ENCODE measurements at regions not wholly inside any gene's neighbourhood (a gene's known extent, or its start where the extent isn't known, plus 50 kb on each side); places are given as distances from the start of the nearest gene placed in this dataset.

DNA sequence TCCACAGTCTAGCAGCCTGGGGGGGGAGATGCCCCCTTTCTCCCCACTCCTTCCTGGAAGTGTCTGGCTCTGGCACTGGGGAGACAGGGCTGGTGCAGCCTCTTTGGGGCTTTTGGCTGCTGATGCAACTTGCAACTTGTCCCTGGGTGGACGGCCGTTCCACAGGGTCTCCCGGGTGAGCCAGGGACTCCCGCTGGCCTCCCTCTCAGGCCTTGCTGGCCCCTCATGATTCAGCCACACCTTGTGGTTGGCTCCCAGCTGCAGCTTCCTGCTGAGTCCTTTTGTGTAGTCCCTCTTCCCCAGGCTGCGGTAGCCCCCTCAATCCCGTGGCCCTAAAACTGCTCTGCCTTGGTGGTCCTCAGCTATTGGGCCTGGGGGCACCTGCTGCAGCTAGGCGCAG, 283.5 kb downstream of the PBX3 start:
- TF ChIP-seq, protein P1, sequence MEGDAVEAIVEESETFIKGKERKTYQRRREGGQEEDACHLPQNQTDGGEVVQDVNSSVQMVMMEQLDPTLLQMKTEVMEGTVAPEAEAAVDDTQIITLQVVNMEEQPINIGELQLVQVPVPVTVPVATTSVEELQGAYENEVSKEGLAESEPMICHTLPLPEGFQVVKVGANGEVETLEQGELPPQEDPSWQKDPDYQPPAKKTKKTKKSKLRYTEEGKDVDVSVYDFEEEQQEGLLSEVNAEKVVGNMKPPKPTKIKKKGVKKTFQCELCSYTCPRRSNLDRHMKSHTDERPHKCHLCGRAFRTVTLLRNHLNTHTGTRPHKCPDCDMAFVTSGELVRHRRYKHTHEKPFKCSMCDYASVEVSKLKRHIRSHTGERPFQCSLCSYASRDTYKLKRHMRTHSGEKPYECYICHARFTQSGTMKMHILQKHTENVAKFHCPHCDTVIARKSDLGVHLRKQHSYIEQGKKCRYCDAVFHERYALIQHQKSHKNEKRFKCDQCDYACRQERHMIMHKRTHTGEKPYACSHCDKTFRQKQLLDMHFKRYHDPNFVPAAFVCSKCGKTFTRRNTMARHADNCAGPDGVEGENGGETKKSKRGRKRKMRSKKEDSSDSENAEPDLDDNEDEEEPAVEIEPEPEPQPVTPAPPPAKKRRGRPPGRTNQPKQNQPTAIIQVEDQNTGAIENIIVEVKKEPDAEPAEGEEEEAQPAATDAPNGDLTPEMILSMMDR (IDR thresholded peaks at IDR 0.05) = no peak
- TF ChIP-seq POLR2A (IDR thresholded peaks at IDR 0.05) (no peak), EP300 (IDR thresholded peaks at IDR 0.05) (no peak)
